CD4-positive, CD25-positive, alpha-beta regulatory T cell (primary cell): ENCODE measurements at regions not wholly inside any gene's neighbourhood (a gene's known extent, or its start where the extent isn't known, plus 50 kb on each side); places are given as distances from the start of the nearest gene placed in this dataset.

Experiments used
- ATAC-seq, 2 donors: fragments of 150-1000 bp; cut with Tn5 transposase; one replicate each; pipeline ENCODE4 v1.10.0; 2021; ENCODE audit warnings: low read depth in 2 of 2, moderate number of reproducible peaks in 2 of 2, moderate library complexity in 1 of 2
- DNase-seq, 3 donors: peaks; one replicate each; pipeline versions ENCODE4 v3.0.0 to v3.0.0-alpha.2; 2012 to 2022; ENCODE audit warnings: mixed read lengths in 1 of 3
- H3K27ac ChIP-seq: one replicate; pipeline ENCODE4 v1.7.0; 2013; ENCODE audit warnings: mild to moderate bottlenecking, low read length; ENCODE audit not compliant: insufficient read depth, poor library complexity, severe bottlenecking
- H3K27me3 ChIP-seq: one replicate; pipeline ENCODE4 v1.7.0; 2013; ENCODE audit warnings: low read length; ENCODE audit not compliant: control insufficient read depth, insufficient read depth
- H3K36me3 ChIP-seq: one replicate; pipeline ENCODE4 v1.7.0; 2013; ENCODE audit warnings: mild to moderate bottlenecking, low read length, moderate library complexity; ENCODE audit not compliant: control insufficient read depth, insufficient read depth
- H3K4me1 ChIP-seq: 2 replicates; pipeline ENCODE4 v1.7.0; 2013; ENCODE audit warnings: mild to moderate bottlenecking, low read length; ENCODE audit not compliant: insufficient read depth, control insufficient read depth, poor library complexity, severe bottlenecking
- H3K4me3 ChIP-seq: one replicate; pipeline ENCODE4 v1.7.0; 2013; ENCODE audit warnings: low read depth, mild to moderate bottlenecking, low read length, moderate library complexity
- H3K9me3 ChIP-seq, 2 experiments: 1 replicate in 1 of 2; 2 replicates in 1 of 2; pipeline ENCODE4 v1.7.0; 2013; ENCODE audit warnings: low read length in 2 of 2, mild to moderate bottlenecking in 1 of 2, moderate library complexity in 1 of 2; ENCODE audit not compliant: control insufficient read depth in 2 of 2
- H3K27ac Mint-ChIP-seq, 3 donors: one replicate each; pipeline ENCODE4 v1.8.0; 2020 to 2022; ENCODE audit warnings: mild to moderate bottlenecking in 3 of 3, mixed read lengths in 3 of 3, moderate library complexity in 2 of 3
- H3K27me3 Mint-ChIP-seq: one replicate; pipeline ENCODE4 v1.8.0; 2022; ENCODE audit warnings: mild to moderate bottlenecking, mixed read lengths
- H3K36me3 Mint-ChIP-seq: one replicate; pipeline ENCODE4 v1.8.0; 2020; ENCODE audit warnings: mixed read lengths
- H3K4me1 Mint-ChIP-seq, 4 donors: one replicate each; pipeline ENCODE4 v1.8.0; 2020 to 2022; ENCODE audit warnings: mixed read lengths in 4 of 4, mild to moderate bottlenecking in 1 of 4
- H3K4me3 Mint-ChIP-seq, 4 donors: one replicate each; pipeline ENCODE4 v1.8.0; 2020 to 2022; ENCODE audit warnings: mild to moderate bottlenecking in 4 of 4, mixed read lengths in 4 of 4, moderate library complexity in 3 of 4
- H3K9me3 Mint-ChIP-seq, 7 donors: one replicate each; pipeline ENCODE4 v1.8.0; 2020 to 2022; ENCODE audit warnings: mixed read lengths in 7 of 7, mild to moderate bottlenecking in 3 of 7, moderate library complexity in 2 of 7

- Mint-ChIP-seq H3K27me3 (no peaks in the 10 kb centered on the region), H3K4me3 (no peak overlapping the region), H3K27ac (no peak overlapping the region), H3K9me3 (peaks cover 0 to 14% (median 3%) of the 10 kb centered on the region in 7 donors), H3K4me1 (no peaks in the 10 kb centered on the region), H3K36me3 (no peaks in the 10 kb centered on the region)
- no peaks in the 10 kb centered on the region for H3K27me3 ChIP-seq
- H3K27ac ChIP-seq: no peak overlapping the region
- DNase-seq (no peak), ATAC-seq (no peak)
- no peak overlapping the region for H3K4me3 ChIP-seq
- no peaks in the 10 kb centered on the region for H3K4me1 ChIP-seq
- no peaks in the 10 kb centered on the region for H3K9me3 ChIP-seq
- no peaks in the 10 kb centered on the region for H3K36me3 ChIP-seq
These were observed 110.0 kb upstream of the PRR16 start for GRCh38 chr5:120354126-120354525.

GRCh38 chr5:120358949-120359348 is 105.2 kb upstream of the PRR16 start:
- no peaks in the 10 kb centered on the region for H3K27me3 Mint-ChIP-seq
- no peak overlapping the region for H3K4me3 Mint-ChIP-seq
- Histone ChIP-seq H3K9me3 (no peaks in the 10 kb centered on the region), H3K27ac (no peak overlapping the region), H3K27me3 (no peaks in the 10 kb centered on the region), H3K4me1 (no peaks in the 10 kb centered on the region), H3K36me3 (no peaks in the 10 kb centered on the region), H3K4me3 (no peak overlapping the region)
- H3K9me3 Mint-ChIP-seq: peaks cover 0 to 5% (median 0%) of the 10 kb centered on the region in 7 donors
- no peak for DNase-seq
- no peaks in the 10 kb centered on the region for H3K36me3 Mint-ChIP-seq
- H3K27ac Mint-ChIP-seq: no peak overlapping the region
- no peaks in the 10 kb centered on the region for H3K4me1 Mint-ChIP-seq
- no peak for ATAC-seq

GRCh38 chr5:120361941-120362340 is 102.2 kb upstream of the PRR16 start:
- H3K9me3 Mint-ChIP-seq: peaks cover 0 to 5% (median 0%) of the 10 kb centered on the region in 7 donors
- H3K27me3 Mint-ChIP-seq: no peaks in the 10 kb centered on the region
- H3K27ac Mint-ChIP-seq: no peak overlapping the region
- H3K36me3 ChIP-seq: no peaks in the 10 kb centered on the region
- H3K4me1 ChIP-seq: no peaks in the 10 kb centered on the region
- H3K4me3 Mint-ChIP-seq: no peak overlapping the region
- H3K9me3 ChIP-seq: no peaks in the 10 kb centered on the region
- H3K27ac ChIP-seq: no peak overlapping the region
- no peaks in the 10 kb centered on the region for H3K4me1 Mint-ChIP-seq
- H3K36me3 Mint-ChIP-seq: no peaks in the 10 kb centered on the region
- no peak overlapping the region for H3K4me3 ChIP-seq
- ATAC-seq (no peak), DNase-seq (no peak)
- no peaks in the 10 kb centered on the region for H3K27me3 ChIP-seq

GRCh38 chr5:120362426-120362825 is 101.7 kb upstream of the PRR16 start:
- peaks cover 0 to 5% (median 0%) of the 10 kb centered on the region in 7 donors for H3K9me3 Mint-ChIP-seq
- ATAC-seq: no peak

GRCh38 chr5:120365656-120366446 is 98.2 kb upstream of the PRR16 start:
- H3K36me3 ChIP-seq: no peaks in the 10 kb centered on the region
- H3K27ac ChIP-seq: no peak overlapping the region
- ATAC-seq (no peak), DNase-seq (no peak)
- peaks cover 0 to 5% (median 0%) of the 10 kb centered on the region in 7 donors for H3K9me3 Mint-ChIP-seq
- H3K4me1 ChIP-seq: no peaks in the 10 kb centered on the region
- H3K4me1 Mint-ChIP-seq: no peaks in the 10 kb centered on the region
- H3K36me3 Mint-ChIP-seq: no peaks in the 10 kb centered on the region
- H3K27ac Mint-ChIP-seq: no peak overlapping the region
- H3K27me3 Mint-ChIP-seq: no peaks in the 10 kb centered on the region
- H3K4me3 Mint-ChIP-seq: no peak overlapping the region
- no peak overlapping the region for H3K4me3 ChIP-seq
- no peaks in the 10 kb centered on the region for H3K27me3 ChIP-seq
- H3K9me3 ChIP-seq: no peaks in the 10 kb centered on the region

More at GRCh38 chr5:120362426-120362825, 101.7 kb upstream of the PRR16 start:
- H3K36me3 ChIP-seq: no peaks in the 10 kb centered on the region
- H3K4me1 ChIP-seq: no peaks in the 10 kb centered on the region
- Mint-ChIP-seq H3K27me3 (no peaks in the 10 kb centered on the region), H3K4me1 (no peaks in the 10 kb centered on the region), H3K36me3 (no peaks in the 10 kb centered on the region), H3K4me3 (no peak overlapping the region), H3K27ac (no peak overlapping the region)
- no peaks in the 10 kb centered on the region for H3K27me3 ChIP-seq
- H3K9me3 ChIP-seq: no peaks in the 10 kb centered on the region
- no peak for DNase-seq
- no peak overlapping the region for H3K27ac ChIP-seq
- H3K4me3 ChIP-seq: no peak overlapping the region

- Histone ChIP-seq H3K36me3 (no peaks in the 10 kb centered on the region), H3K9me3 (no peaks in the 10 kb centered on the region), H3K4me3 (no peak overlapping the region), H3K27ac (no peak overlapping the region), H3K27me3 (no peaks in the 10 kb centered on the region), H3K4me1 (no peaks in the 10 kb centered on the region)
- no peaks in the 10 kb centered on the region for H3K4me1 Mint-ChIP-seq
- ATAC-seq (no peak), DNase-seq (no peak)
- H3K36me3 Mint-ChIP-seq: no peaks in the 10 kb centered on the region
- H3K4me3 Mint-ChIP-seq: no peak overlapping the region
- H3K27ac Mint-ChIP-seq: no peak overlapping the region
- H3K9me3 Mint-ChIP-seq: peaks cover 0 to 3% (median 2%) of the 10 kb centered on the region in 7 donors
- H3K27me3 Mint-ChIP-seq: no peaks in the 10 kb centered on the region
These were observed 96.0 kb upstream of the PRR16 start for GRCh38 chr5:120367896-120368634.

- H3K36me3 Mint-ChIP-seq: no peaks in the 10 kb centered on the region
- Histone ChIP-seq H3K9me3 (no peaks in the 10 kb centered on the region), H3K4me1 (no peaks in the 10 kb centered on the region), H3K4me3 (no peak overlapping the region), H3K27ac (no peak overlapping the region), H3K27me3 (no peaks in the 10 kb centered on the region), H3K36me3 (no peaks in the 10 kb centered on the region)
- H3K27ac Mint-ChIP-seq: no peak overlapping the region
- H3K27me3 Mint-ChIP-seq: no peaks in the 10 kb centered on the region
- H3K9me3 Mint-ChIP-seq: peaks cover 0 to 5% (median 2%) of the 10 kb centered on the region in 7 donors
- no peak overlapping the region for H3K4me3 Mint-ChIP-seq
- ATAC-seq: no peak
- no peak for DNase-seq
- no peaks in the 10 kb centered on the region for H3K4me1 Mint-ChIP-seq
These were observed 95.0 kb upstream of the PRR16 start for GRCh38 chr5:120368923-120369715.
